Smooth muscle cell of the brain vasculature (primary cell): ENCODE measurements at regions not wholly inside any gene's neighbourhood (a gene's known extent, or its start where the extent isn't known, plus 50 kb on each side); places are given as distances from the start of the nearest gene placed in this dataset.

ENCODE experiments used
- DNase-seq: peaks from one replicate; pipeline ENCODE4 v3.0.0-alpha.2; 2012; ENCODE audit warnings: low read depth, low spot score

- DNase-seq: no peak
Measured at GRCh38 chr7:86972072-86972471, 87.4 kb downstream of the ELAPOR2 start.

DNA sequence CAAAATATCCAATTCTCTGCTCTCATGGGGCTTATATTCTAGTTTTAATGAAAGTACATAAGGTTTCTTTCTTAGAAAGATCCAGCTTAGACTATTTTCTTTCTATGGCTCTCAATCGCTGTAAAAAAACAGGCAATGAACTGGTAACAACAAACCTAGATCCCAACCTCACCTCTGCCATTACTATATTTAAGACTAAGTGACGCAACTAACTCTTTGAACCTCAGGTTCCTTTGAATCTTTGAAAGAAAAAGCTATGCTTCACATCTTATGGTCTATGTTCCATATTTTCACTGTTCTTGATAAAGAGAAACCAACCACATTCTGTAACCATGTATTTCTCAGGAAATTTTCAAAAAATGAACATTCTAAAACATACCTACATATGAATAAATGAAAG, 88.5 kb downstream of the ELAPOR2 start:
- DNase-seq: no peak

DNA sequence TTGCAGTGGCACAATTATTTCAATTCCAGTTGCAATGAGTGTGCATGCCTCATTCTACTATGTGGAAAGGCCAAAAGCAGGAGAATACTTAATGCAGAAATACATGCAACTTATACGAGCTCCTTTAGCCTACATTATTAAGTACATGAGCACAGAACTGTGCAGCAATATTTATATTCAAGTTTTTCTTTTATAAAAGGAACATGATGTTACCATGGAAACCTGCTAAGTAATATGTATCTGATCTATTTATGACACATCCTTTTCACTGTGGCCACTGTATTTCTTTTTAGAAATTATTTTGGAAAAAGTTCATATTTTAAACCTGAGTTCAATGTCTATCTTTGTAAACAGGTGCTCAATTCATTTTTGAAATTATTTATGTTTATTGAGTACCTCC, 88.9 kb downstream of the ELAPOR2 start:
- no peak for DNase-seq

DNA sequence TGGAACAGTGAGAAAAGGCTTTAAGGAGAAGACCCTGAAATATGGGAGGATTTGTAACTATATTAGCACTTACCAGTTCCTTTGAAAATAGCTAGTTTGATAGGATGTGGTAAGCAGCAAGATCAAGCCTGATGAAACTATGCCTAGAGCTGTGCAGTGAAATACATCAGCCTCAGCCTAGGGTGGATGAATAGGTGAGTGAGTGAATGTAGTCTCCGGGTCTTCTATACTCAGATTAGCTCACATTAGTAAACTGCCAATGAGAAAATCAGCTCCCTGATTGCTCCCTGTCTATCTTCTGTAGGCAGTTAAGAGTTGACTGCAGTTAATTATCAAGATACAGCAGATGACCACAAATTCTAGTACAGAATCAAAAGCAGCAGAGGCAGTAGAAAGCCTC, 89.6 kb downstream of the ELAPOR2 start:
- no peak for DNase-seq

- DNase-seq: no peak
Measured at GRCh38 chr7:86968618-86969017, 90.8 kb downstream of the ELAPOR2 start.

DNA sequence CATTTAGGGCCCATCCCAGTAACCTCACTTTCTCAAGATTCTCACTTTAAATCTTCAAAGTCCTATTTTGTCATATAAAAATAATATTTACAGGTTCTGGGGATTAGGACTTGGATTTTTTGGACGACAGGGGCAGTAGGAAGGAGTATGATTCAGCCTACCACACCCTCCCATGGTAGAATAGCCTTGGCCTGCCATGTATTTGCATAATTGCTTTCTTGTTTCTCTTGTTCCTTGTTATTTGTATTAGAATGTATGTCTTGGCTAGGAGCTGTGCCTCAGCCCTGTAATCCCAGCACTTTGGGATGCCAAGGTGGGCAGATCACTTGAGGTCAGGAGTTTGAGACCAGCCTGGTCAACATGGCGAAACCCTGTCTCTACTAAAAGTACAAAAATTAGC, 92.5 kb downstream of the ELAPOR2 start:
- DNase-seq: no peak

DNA sequence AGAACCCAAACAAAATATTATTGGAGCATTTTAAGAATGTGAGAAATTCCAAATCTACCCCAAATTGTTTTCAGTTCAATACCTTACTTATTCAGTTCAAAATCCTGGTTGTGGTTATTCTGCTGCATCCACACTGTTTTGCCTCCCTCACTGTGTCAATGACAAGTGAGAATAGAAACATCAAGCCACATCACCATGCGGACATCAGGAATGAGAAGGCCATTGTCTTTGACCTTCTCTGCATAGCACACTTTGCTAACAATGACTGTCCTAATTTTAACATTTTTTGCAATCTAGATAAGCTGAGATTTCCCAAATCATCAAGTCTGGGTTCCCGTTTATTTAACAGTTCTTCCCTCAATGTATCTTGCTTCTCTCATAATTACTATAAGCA, 93.7 kb downstream of the ELAPOR2 start:
- DNase-seq: no peak

- no peak for DNase-seq
Measured at GRCh38 chr7:86964973-86965726, 94.3 kb downstream of the ELAPOR2 start.

DNA sequence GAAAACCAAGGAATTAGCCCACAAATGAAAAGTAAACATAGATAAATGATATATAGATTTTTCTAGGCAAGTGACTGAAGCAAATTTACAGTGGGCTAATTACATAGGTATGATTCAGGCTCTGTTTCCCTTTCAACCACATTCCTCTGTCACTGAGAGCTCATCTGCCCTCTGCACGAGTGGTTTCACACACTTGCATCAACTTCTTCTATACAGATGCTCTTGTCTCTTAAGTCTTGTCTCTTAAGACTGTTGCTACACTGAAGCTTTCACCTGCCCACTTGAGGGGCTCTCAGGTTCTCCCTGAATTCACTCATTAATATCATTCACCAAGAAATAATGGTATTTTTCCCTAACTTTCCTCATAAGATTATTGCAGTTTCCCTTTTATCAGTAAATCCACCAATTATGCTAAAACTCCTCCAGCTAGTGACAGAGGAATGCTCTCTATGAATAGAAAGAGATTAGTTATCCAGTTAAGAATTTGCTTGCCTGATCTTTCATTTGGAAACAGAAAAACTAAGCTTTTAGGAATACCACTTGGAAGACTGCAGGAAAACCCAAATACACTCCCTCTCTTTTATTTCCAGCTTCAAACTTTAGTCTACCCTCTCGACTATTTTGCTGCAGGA, 95.7 kb downstream of the ELAPOR2 start:
- DNase-seq: no peak

DNA sequence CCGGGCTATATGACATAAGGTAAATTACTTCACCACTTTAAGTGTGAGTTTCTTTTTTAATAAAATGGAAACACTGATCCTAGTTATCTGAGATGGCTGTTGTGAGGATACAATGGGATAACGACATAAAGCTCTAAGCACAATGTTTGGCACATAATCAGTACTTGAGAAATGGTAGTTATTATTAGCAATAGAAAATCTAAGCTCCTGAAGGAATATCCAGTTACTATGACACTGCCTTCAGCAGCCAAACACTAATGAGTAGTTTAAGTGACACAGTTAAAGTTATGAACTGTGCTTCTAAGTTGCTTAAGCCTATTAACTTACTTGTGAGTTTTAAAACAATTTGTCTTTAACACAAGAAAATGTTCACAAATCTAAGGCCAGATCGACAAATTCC, 96.8 kb downstream of the ELAPOR2 start:
- no peak for DNase-seq

GRCh38 chr7:86961686-86962085, 97.8 kb downstream of the ELAPOR2 start:
- DNase-seq: no peak

- no peak for DNase-seq
Measured at GRCh38 chr7:86958380-86958779, 101.1 kb downstream of the ELAPOR2 start.

GRCh38 chr7:86956567-86956966, 102.9 kb downstream of the ELAPOR2 start:
- DNase-seq: no peak

GRCh38 chr7:86955895-86956503, 103.5 kb downstream of the ELAPOR2 start:
- DNase-seq: no peak

DNA sequence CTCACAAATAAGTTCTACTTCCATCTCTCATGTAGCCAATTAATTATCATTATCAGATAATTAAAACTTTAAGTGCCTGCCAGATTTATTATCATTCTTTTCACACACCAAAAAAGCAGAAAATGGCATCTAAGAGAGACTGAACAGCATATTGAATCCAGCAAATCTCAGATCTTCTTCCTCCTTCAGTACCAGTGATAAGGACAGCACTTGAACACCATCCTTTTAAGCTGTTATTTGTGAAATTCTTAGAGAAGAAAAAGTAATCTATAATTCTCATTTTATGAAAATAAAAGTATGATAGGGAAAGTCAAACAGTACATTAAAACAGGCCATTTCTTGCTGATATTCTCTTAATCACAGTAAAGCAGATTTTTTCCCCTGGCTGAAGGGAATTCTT, 104.5 kb downstream of the ELAPOR2 start:
- DNase-seq: no peak

- DNase-seq: no peak
Measured at GRCh38 chr7:86953653-86954336, 105.7 kb downstream of the ELAPOR2 start.

GRCh38 chr7:86953219-86953618, 106.2 kb downstream of the ELAPOR2 start:
- DNase-seq: no peak

DNA sequence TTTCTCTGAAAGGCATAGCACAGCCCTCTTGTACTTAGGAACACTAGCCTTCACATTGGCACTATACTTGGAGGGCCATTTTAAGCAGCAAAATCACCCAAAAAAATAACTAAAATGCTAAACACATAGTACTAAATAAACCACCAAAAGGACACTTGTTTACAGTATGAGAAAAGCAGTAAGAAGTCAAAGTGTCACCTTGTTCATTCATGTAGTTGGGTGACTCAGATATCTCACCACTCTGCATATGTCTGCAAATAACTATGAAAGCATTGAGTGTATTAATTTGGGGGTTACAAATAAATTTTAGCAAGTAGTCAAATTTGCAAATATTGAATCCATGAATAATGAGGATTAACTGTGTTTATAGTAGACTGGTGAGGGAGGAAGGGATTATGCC, 107.6 kb downstream of the ELAPOR2 start:
- DNase-seq: no peak

DNA sequence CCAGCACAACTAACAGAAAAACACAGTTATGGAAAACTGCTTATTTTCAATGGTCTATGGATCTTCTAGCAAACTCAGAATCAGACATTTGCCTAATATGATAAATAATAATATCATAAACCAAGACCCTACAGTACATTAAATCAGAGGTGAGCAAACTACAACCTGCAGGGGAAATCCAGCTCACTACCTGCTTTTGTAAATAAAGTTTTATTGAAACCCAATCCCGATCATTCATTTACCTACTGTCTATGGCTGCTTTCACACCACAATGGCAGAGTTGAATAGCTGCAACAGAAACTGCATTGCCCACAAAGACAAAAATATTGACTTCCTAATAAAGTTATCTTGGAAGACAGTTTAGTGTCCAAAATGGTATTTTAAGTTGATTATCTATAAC, 108.5 kb downstream of the ELAPOR2 start:
- no peak for DNase-seq

DNA sequence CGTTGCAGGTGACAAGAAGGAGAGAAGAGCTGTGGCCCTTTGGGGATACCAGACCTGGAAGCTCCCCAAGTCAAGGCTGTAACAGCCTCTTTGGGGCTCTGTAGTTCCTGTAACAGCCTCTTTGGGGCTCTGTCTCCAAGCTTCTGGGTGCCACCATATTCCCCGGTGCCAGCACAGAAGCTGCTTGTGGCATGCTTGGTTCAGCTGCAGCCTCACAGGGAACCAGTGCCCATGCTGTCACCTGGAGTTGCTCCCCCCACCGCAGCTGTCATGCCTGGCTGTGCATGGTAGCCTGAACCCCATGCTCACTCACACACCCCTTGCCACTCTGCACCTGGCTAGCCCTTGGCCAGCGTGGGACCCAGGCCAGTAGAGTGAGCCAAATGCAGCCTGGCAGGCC, 109.1 kb downstream of the ELAPOR2 start:
- DNase-seq: no peak

GRCh38 chr7:86949779-86950260, 109.6 kb downstream of the ELAPOR2 start:
- no peak for DNase-seq

GRCh38 chr7:86949052-86949778, 110.2 kb downstream of the ELAPOR2 start:
- DNase-seq: no peak
